ENCODE measurements at regions not wholly inside any gene's neighbourhood (a gene's known extent, or its start where the extent isn't known, plus 50 kb on each side); places are given as distances from the start of the nearest gene placed in this dataset.

DNA sequence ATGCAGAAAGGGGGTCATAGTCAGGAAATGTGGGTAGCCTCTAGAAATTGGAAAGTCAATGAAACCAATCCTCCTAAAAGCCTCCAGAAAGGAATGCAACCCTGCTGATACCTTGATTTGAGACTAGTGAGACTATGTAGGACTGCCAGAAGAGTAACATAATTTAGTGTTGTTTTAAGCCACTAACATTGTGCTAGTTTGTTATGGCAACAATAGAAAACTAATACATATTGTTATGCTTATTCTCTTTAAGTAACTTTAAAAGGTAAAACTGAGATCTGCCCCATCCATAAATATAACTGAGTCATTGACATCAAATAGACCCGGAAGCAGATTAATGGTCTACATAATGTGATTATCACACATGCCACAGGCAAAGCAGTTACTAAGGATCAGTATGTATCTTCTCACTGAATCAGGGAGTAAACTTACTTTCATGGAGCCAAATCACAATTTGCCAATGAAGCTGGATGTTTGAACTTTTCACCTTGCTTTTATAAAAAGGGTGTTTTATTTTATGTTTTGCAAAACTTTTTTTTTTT is 146.4 kb upstream of the TMEM106B start:
- H3K9me3 ChIP-seq: no peaks in the 10 kb centered on the region
- 24% methylated on average over 1 of the region's 1 CpG for WGBS
- H3K27ac ChIP-seq: no peak overlapping the region
- H3K4me1 ChIP-seq: no peaks in the 10 kb centered on the region
- H3K27me3 ChIP-seq: no peaks in the 10 kb centered on the region
- TF ChIP-seq CTCF (IDR thresholded peaks at IDR 0.05) (no peak), POLR2A (IDR thresholded peaks at IDR 0.05) (no peak), POLR2AphosphoS5 (IDR thresholded peaks at IDR 0.05) (no peak), EP300 (IDR thresholded peaks at IDR 0.05) (no peak)
- no peak for DNase-seq (ENCODE audit: low spot score in 2 of 2)
- H3K4me3 ChIP-seq: no peak overlapping the region
- no peaks in the 10 kb centered on the region for H3K36me3 ChIP-seq

- TF ChIP-seq POLR2A (IDR thresholded peaks at IDR 0.05): no peak
- no peak for TF ChIP-seq EP300 (IDR thresholded peaks at IDR 0.05)
- no peak for TF ChIP-seq CTCF (IDR thresholded peaks at IDR 0.05)
- TF ChIP-seq POLR2AphosphoS5 (IDR thresholded peaks at IDR 0.05): no peak
- Histone ChIP-seq H3K4me3 (no peak overlapping the region), H3K27me3 (no peaks in the 10 kb centered on the region), H3K4me1 (no peaks in the 10 kb centered on the region), H3K27ac (no peak overlapping the region), H3K9me3 (no peaks in the 10 kb centered on the region), H3K36me3 (no peaks in the 10 kb centered on the region)
- no peak for DNase-seq (ENCODE audit: low spot score in 2 of 2)
- 77% methylated on average over 4 of the region's 4 CpGs for WGBS
Observed at GRCh38 chr7:12066004-12066403, 145.1 kb upstream of the TMEM106B start.

GRCh38 chr7:12066521-12066920 is 144.6 kb upstream of the TMEM106B start:
- no peak for DNase-seq (ENCODE audit: low spot score in 2 of 2)
- WGBS: 72% methylated on average over 2 of the region's 2 CpGs
- TF ChIP-seq EP300 (IDR thresholded peaks at IDR 0.05): no peak
- TF ChIP-seq CTCF (IDR thresholded peaks at IDR 0.05): no peak
- no peak for TF ChIP-seq POLR2A (IDR thresholded peaks at IDR 0.05)
- no peak for TF ChIP-seq POLR2AphosphoS5 (IDR thresholded peaks at IDR 0.05)
- no peaks in the 10 kb centered on the region for H3K9me3 ChIP-seq
- no peaks in the 10 kb centered on the region for H3K36me3 ChIP-seq
- H3K4me1 ChIP-seq: no peaks in the 10 kb centered on the region
- H3K27ac ChIP-seq: no peak overlapping the region
- H3K27me3 ChIP-seq: no peaks in the 10 kb centered on the region
- no peak overlapping the region for H3K4me3 ChIP-seq

DNA sequence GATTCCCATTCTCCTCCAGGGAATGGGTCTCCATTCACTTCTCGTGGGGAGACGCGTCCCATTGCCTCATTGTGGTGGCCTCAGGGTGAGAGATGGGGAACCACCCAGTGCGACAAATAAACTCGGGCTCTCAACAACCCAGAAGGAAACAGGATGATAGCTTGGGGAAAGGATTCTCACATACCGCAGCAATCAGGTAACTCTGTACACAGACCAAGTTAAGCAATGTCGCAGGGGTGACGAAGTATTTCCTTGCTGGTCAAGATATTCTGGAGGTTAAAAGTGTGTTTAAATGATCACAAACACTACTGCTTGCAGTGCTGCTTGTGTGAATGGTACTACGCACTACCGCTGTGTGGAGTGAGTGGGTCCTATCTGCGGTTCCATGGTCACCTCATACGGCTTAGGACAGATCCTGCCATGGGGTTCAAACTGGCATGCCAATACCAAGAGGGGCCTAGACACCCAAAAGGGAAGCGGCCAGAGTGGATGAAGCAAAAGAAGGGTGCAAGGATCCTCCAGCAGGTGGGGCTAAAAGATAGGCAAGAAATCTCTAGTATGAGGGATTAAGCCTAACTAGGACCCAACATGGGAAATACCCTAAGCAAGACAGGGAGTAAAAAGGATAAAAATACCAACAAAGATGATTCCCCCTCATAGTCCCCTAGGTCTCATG is 143.8 kb upstream of the TMEM106B start:
- DNase-seq (ENCODE audit: low spot score in 2 of 2): no peak
- TF ChIP-seq CTCF (IDR thresholded peaks at IDR 0.05) (peak in 1 of 2 donors; percentile 42), POLR2AphosphoS5 (IDR thresholded peaks at IDR 0.05) (no peak), EP300 (IDR thresholded peaks at IDR 0.05) (no peak), POLR2A (IDR thresholded peaks at IDR 0.05) (no peak)
- H3K36me3 ChIP-seq: no peaks in the 10 kb centered on the region
- no peaks in the 10 kb centered on the region for H3K4me1 ChIP-seq
- 83% methylated on average over 13 of the region's 13 CpGs for WGBS
- no peaks in the 10 kb centered on the region for H3K27me3 ChIP-seq
- no peaks in the 10 kb centered on the region for H3K9me3 ChIP-seq
- no peak overlapping the region for H3K4me3 ChIP-seq
- H3K27ac ChIP-seq: no peak overlapping the region

GRCh38 chr7:12069757-12070156 is 141.3 kb upstream of the TMEM106B start:
- TF ChIP-seq CTCF (IDR thresholded peaks at IDR 0.05): no peak
- no peak for TF ChIP-seq EP300 (IDR thresholded peaks at IDR 0.05)
- no peak for TF ChIP-seq POLR2AphosphoS5 (IDR thresholded peaks at IDR 0.05)
- no peak for TF ChIP-seq POLR2A (IDR thresholded peaks at IDR 0.05)
- Histone ChIP-seq H3K27ac (no peak overlapping the region), H3K27me3 (no peaks in the 10 kb centered on the region), H3K4me3 (no peak overlapping the region), H3K9me3 (peaks cover 5% of the 10 kb centered on the region), H3K36me3 (no peaks in the 10 kb centered on the region), H3K4me1 (no peaks in the 10 kb centered on the region)
- WGBS: 88% methylated on average over 1 of the region's 1 CpG
- DNase-seq (ENCODE audit: low spot score in 2 of 2): no peak
